GM23338 (cell line): ENCODE measurements at regions not wholly inside any gene's neighbourhood (a gene's known extent, or its start where the extent isn't known, plus 50 kb on each side); places are given as distances from the start of the nearest gene placed in this dataset.

Experiments
- ATAC-seq: fragments of 200-7000 bp; cut with Tn5 transposase; 3 replicates; pipeline ENCODE4 v1.9.1; 2020
- DNase-seq: peaks from one replicate; pipeline ENCODE4 v3.0.0-alpha.2; 2015; ENCODE audit warnings: low spot score
- H2AFZ ChIP-seq: fragments of 200-600 bp; sonication (generic); 2 replicates; pipeline ENCODE4 v1.8.0; 2016; ENCODE audit warnings: antibody characterized with exemption, mild to moderate bottlenecking, moderate library complexity
- H3F3A ChIP-seq: fragments of 200-600 bp; sonication (generic); replicated peaks from 2 replicates; pipeline ENCODE4 v1.8.0; 2017; ENCODE audit warnings: antibody characterized with exemption, mixed run types, low read depth
- H3K27ac ChIP-seq: fragments of 200-600 bp; sonication (generic); 2 replicates; pipeline ENCODE4 v1.6.1; 2016; ENCODE audit warnings: low read depth
- H3K27me3 ChIP-seq: fragments of 200-600 bp; sonication (generic); 2 replicates; pipeline ENCODE4 v1.8.0; 2016; ENCODE audit warnings: mild to moderate bottlenecking, mixed run types, moderate library complexity; ENCODE audit not compliant: insufficient read depth
- H3K36me3 ChIP-seq: fragments of 200-600 bp; sonication (generic); 2 replicates; pipeline ENCODE4 v1.8.0; 2016; ENCODE audit warnings: mild to moderate bottlenecking; ENCODE audit not compliant: insufficient read depth
- H3K4me1 ChIP-seq: fragments of 200-600 bp; sonication (generic); 2 replicates; pipeline ENCODE4 v1.8.0; 2016; ENCODE audit warnings: mild to moderate bottlenecking, moderate library complexity; ENCODE audit not compliant: insufficient read depth
- H3K4me2 ChIP-seq: fragments of 200-600 bp; sonication (generic); 2 replicates; pipeline ENCODE4 v1.7.1; 2017; ENCODE audit warnings: mixed run types
- H3K4me3 ChIP-seq: fragments of 200-600 bp; sonication (generic); 2 replicates; pipeline ENCODE4 v1.6.1; 2016; ENCODE audit warnings: mixed run types
- H3K79me2 ChIP-seq: fragments of 200-600 bp; sonication (generic); replicated peaks from 2 replicates; pipeline ENCODE4 v1.8.0; 2017; ENCODE audit warnings: mild to moderate bottlenecking; ENCODE audit not compliant: insufficient read depth
- H3K9me2 ChIP-seq: fragments of 200-600 bp; sonication (generic); 2 replicates; pipeline ENCODE4 v1.8.0; 2017; ENCODE audit not compliant: insufficient read depth
- H4K20me1 ChIP-seq: fragments of 200-600 bp; sonication (generic); replicated peaks from 2 replicates; pipeline ENCODE4 v1.8.0; 2017; ENCODE audit warnings: mild to moderate bottlenecking; ENCODE audit not compliant: insufficient read depth
- H3K27ac Mint-ChIP-seq: 2 replicates; pipeline ENCODE4 v1.8.0; 2020; ENCODE audit warnings: inconsistent platforms, mild to moderate bottlenecking, moderate library complexity, mixed read lengths
- H3K27me3 Mint-ChIP-seq: 3 replicates; pipeline ENCODE4 v1.8.0; 2022; ENCODE audit warnings: low read depth, mild to moderate bottlenecking, moderate library complexity, mixed read lengths, inconsistent platforms; ENCODE audit not compliant: insufficient read depth, poor library complexity
- H3K36me3 Mint-ChIP-seq: 3 replicates; pipeline ENCODE4 v1.8.0; 2021; ENCODE audit warnings: low read depth, mild to moderate bottlenecking, inconsistent platforms, moderate library complexity, mixed read lengths
- H3K4me1 Mint-ChIP-seq: 3 replicates; pipeline ENCODE4 v1.8.0; 2020; ENCODE audit warnings: mild to moderate bottlenecking, inconsistent platforms, mixed read lengths
- H3K4me3 Mint-ChIP-seq: 3 replicates; pipeline ENCODE4 v1.8.0; 2021; ENCODE audit warnings: moderate library complexity, mild to moderate bottlenecking, inconsistent platforms, mixed read lengths
- H3K9me3 Mint-ChIP-seq: 3 replicates; pipeline ENCODE4 v1.8.0; 2020; ENCODE audit warnings: moderate library complexity, mild to moderate bottlenecking, inconsistent platforms, mixed read lengths
- CTCF ChIP-seq, 2 experiments: fragments of 200-600 bp in 1 of 2; sonication (generic) in 1 of 2; conservative IDR thresholded peaks; 2 replicates each; pipeline versions ENCODE4 v1.5.1 to v1.6.1; 2016 to 2017; ENCODE audit warnings: antibody characterized with exemption in 2 of 2, low read depth in 2 of 2, mild to moderate bottlenecking in 2 of 2, moderate library complexity in 1 of 2
- ETS1 ChIP-seq: IDR thresholded peaks from 2 replicates; pipeline ENCODE4 v1.6.1; 2016; ENCODE audit warnings: antibody characterized with exemption
- EZH2 ChIP-seq: fragments of 200-600 bp; sonication (generic); IDR thresholded peaks from one replicate; pipeline ENCODE4 v1.8.0; 2017; ENCODE audit warnings: antibody characterized with exemption, mild to moderate bottlenecking, low read depth; ENCODE audit not compliant: unreplicated experiment
- EZH2phosphoT487 ChIP-seq: fragments of 200-600 bp; sonication (generic); IDR thresholded peaks from one replicate; pipeline ENCODE4 v1.8.1; 2018; ENCODE audit warnings: antibody characterized with exemption; ENCODE audit not compliant: unreplicated experiment
- NANOG ChIP-seq: IDR thresholded peaks from 2 replicates; pipeline ENCODE4 v1.6.1; 2016; ENCODE audit warnings: antibody characterized with exemption, borderline replicate concordance
- POLR2AphosphoS5 ChIP-seq: IDR thresholded peaks from 2 replicates; pipeline ENCODE4 v1.6.1; 2016; ENCODE audit warnings: antibody characterized with exemption, low read depth
- STAT1 ChIP-seq: IDR thresholded peaks from one replicate; pipeline ENCODE4 v1.6.1; 2016; ENCODE audit warnings: antibody characterized with exemption; ENCODE audit not compliant: unreplicated experiment
- TF ChIP-seq, protein P1 (sequence below): fragments of 250-450 bp; sonication (Bioruptor Pico); IDR thresholded peaks from 2 replicates; pipeline ENCODE4 v1.5.0; 2020; ENCODE audit warnings: mild to moderate bottlenecking, moderate library complexity
- TF ChIP-seq, protein P2 (sequence below): IDR thresholded peaks from one replicate; pipeline ENCODE4 v1.6.1; 2018; ENCODE audit warnings: antibody characterized with exemption; ENCODE audit not compliant: unreplicated experiment

- Histone ChIP-seq H3K27ac (no peak overlapping the region), H2AFZ (no peak overlapping the region), H3F3A (no peaks in the 10 kb centered on the region), H4K20me1 (no peaks in the 10 kb centered on the region), H3K4me3 (no peak overlapping the region), H3K79me2 (no peaks in the 10 kb centered on the region), H3K27me3 (no peaks in the 10 kb centered on the region), H3K4me2 (no peak overlapping the region), H3K4me1 (no peaks in the 10 kb centered on the region; the same call in none of the 2 replicates), H3K36me3 (no peaks in the 10 kb centered on the region), H3K9me2 (peaks cover 14% of the 10 kb centered on the region)
- Mint-ChIP-seq H3K36me3 (peaks cover 3% of the 10 kb centered on the region; the same call in 1 of the 3 replicates), H3K27ac (no peak overlapping the region), H3K4me3 (no peak overlapping the region), H3K9me3 (no peaks in the 10 kb centered on the region), H3K4me1 (peaks cover 12% of the 10 kb centered on the region), H3K27me3 (no peaks in the 10 kb centered on the region)
- TF ChIP-seq ETS1 (no peak), NANOG (no peak), EZH2 (no peak)
- TF ChIP-seq, protein P1, sequence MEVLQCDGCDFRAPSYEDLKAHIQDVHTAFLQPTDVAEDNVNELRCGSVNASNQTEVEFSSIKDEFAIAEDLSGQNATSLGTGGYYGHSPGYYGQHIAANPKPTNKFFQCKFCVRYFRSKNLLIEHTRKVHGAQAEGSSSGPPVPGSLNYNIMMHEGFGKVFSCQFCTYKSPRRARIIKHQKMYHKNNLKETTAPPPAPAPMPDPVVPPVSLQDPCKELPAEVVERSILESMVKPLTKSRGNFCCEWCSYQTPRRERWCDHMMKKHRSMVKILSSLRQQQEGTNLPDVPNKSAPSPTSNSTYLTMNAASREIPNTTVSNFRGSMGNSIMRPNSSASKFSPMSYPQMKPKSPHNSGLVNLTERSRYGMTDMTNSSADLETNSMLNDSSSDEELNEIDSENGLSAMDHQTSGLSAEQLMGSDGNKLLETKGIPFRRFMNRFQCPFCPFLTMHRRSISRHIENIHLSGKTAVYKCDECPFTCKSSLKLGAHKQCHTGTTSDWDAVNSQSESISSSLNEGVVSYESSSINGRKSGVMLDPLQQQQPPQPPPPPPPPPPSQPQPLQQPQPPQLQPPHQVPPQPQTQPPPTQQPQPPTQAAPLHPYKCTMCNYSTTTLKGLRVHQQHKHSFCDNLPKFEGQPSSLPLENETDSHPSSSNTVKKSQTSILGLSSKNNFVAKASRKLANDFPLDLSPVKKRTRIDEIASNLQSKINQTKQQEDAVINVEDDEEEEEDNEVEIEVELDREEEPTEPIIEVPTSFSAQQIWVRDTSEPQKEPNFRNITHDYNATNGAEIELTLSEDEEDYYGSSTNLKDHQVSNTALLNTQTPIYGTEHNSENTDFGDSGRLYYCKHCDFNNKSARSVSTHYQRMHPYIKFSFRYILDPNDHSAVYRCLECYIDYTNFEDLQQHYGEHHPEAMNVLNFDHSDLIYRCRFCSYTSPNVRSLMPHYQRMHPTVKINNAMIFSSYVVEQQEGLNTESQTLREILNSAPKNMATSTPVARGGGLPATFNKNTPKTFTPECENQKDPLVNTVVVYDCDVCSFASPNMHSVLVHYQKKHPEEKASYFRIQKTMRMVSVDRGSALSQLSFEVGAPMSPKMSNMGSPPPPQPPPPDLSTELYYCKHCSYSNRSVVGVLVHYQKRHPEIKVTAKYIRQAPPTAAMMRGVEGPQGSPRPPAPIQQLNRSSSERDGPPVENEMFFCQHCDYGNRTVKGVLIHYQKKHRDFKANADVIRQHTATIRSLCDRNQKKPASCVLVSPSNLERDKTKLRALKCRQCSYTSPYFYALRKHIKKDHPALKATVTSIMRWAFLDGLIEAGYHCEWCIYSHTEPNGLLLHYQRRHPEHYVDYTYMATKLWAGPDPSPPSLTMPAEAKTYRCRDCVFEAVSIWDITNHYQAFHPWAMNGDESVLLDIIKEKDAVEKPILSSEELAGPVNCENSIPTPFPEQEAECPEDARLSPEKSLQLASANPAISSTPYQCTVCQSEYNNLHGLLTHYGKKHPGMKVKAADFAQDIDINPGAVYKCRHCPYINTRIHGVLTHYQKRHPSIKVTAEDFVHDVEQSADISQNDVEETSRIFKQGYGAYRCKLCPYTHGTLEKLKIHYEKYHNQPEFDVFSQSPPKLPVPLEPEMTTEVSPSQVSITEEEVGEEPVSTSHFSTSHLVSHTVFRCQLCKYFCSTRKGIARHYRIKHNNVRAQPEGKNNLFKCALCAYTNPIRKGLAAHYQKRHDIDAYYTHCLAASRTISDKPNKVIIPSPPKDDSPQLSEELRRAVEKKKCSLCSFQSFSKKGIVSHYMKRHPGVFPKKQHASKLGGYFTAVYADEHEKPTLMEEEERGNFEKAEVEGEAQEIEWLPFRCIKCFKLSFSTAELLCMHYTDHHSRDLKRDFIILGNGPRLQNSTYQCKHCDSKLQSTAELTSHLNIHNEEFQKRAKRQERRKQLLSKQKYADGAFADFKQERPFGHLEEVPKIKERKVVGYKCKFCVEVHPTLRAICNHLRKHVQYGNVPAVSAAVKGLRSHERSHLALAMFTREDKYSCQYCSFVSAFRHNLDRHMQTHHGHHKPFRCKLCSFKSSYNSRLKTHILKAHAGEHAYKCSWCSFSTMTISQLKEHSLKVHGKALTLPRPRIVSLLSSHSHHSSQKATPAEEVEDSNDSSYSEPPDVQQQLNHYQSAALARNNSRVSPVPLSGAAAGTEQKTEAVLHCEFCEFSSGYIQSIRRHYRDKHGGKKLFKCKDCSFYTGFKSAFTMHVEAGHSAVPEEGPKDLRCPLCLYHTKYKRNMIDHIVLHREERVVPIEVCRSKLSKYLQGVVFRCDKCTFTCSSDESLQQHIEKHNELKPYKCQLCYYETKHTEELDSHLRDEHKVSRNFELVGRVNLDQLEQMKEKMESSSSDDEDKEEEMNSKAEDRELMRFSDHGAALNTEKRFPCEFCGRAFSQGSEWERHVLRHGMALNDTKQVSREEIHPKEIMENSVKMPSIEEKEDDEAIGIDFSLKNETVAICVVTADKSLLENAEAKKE (CRISPR knock-in tag), result no peak
- DNase-seq (no peak), ATAC-seq (no peak)
Measured at GRCh38 chr15:62736756-62737155, 305.8 kb upstream of the TPM1 start.

DNA sequence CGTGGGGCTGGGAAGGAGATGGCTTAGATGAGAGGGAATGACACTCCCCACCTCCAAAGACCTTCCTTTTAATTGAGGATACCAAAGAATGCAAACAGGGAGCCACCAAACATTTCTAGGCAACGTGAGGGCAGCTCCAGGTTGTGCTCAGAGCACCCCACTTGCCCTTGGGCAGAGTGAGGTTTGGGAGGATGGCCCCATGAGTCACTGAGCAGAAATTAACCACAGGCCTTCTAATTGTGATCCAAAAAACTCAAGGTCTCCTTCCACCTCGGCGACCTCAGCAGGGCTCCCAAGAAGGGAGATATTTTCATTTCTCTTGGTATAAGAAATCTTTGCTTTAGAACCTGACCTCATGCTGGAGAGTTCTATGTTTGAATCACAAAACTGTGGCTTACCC is 305.0 kb upstream of the TPM1 start:
- Mint-ChIP-seq H3K4me1 (peaks cover 16% of the 10 kb centered on the region), H3K27ac (no peak overlapping the region), H3K27me3 (peaks cover under 1% of the 10 kb centered on the region), H3K36me3 (no peaks in the 10 kb centered on the region; the same call in 2 of the 3 replicates), H3K4me3 (no peak overlapping the region), H3K9me3 (no peaks in the 10 kb centered on the region)
- Histone ChIP-seq H4K20me1 (no peaks in the 10 kb centered on the region), H3K79me2 (no peaks in the 10 kb centered on the region), H2AFZ (no peak overlapping the region), H3K27me3 (no peaks in the 10 kb centered on the region), H3K9me2 (peaks cover 11% of the 10 kb centered on the region), H3F3A (no peaks in the 10 kb centered on the region), H3K27ac (no peak overlapping the region), H3K36me3 (no peaks in the 10 kb centered on the region), H3K4me2 (no peak overlapping the region), H3K4me1 (peaks cover 4% of the 10 kb centered on the region), H3K4me3 (no peak overlapping the region)
- DNase-seq, result no peak
- ATAC-seq, result no peak
- TF ChIP-seq, protein P2, sequence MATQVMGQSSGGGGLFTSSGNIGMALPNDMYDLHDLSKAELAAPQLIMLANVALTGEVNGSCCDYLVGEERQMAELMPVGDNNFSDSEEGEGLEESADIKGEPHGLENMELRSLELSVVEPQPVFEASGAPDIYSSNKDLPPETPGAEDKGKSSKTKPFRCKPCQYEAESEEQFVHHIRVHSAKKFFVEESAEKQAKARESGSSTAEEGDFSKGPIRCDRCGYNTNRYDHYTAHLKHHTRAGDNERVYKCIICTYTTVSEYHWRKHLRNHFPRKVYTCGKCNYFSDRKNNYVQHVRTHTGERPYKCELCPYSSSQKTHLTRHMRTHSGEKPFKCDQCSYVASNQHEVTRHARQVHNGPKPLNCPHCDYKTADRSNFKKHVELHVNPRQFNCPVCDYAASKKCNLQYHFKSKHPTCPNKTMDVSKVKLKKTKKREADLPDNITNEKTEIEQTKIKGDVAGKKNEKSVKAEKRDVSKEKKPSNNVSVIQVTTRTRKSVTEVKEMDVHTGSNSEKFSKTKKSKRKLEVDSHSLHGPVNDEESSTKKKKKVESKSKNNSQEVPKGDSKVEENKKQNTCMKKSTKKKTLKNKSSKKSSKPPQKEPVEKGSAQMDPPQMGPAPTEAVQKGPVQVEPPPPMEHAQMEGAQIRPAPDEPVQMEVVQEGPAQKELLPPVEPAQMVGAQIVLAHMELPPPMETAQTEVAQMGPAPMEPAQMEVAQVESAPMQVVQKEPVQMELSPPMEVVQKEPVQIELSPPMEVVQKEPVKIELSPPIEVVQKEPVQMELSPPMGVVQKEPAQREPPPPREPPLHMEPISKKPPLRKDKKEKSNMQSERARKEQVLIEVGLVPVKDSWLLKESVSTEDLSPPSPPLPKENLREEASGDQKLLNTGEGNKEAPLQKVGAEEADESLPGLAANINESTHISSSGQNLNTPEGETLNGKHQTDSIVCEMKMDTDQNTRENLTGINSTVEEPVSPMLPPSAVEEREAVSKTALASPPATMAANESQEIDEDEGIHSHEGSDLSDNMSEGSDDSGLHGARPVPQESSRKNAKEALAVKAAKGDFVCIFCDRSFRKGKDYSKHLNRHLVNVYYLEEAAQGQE, result no peak
- TF ChIP-seq CTCF (conservative IDR thresholded peaks at IDR 0.05; ENCODE audit: low read depth in 2 of 2), result no peak
- TF ChIP-seq STAT1, result no peak
- TF ChIP-seq EZH2phosphoT487, result no peak
- no peak for TF ChIP-seq POLR2AphosphoS5
- TF ChIP-seq NANOG, result no peak
